OCI-M1 (cell line): ENCODE measurements at regions not wholly inside any gene's neighbourhood (a gene's known extent, or its start where the extent isn't known, plus 50 kb on each side); places are given as distances from the start of the nearest gene placed in this dataset.
A peak's percentile ranks its signal among the peaks of the same experiment; 100 is the strongest.

Source experiments
- DNase-seq: peaks from one replicate; lab custom pipeline; 2025; lab: John Stamatoyannopoulos, UW

GRCh38 chr7:80403686-80404241, 108.1 kb downstream of the GNAT3 start:
- no peak for DNase-seq

DNA sequence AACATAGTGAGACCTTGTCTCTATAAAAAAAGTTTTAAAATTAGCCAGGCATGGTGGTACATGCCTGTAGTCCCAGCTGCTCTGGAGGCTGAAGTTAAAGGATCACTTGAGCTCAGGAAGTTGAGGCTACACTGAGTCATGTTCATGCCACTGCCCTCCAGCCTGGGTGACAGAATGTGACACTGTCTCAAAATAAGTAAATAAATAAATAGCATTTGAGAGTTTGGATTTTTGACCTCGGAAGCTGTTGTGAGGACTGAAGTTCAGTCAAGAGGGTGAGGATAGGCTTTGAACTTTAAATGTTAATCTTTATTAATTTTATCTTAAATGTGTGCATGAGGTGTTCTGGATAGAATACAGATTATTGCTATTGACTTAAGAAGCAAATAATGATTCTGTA, 110.2 kb downstream of the GNAT3 start:
- DNase-seq = no peak

- no peak for DNase-seq
Observed at GRCh38 chr7:80393786-80394185, 118.1 kb downstream of the GNAT3 start.

GRCh38 chr7:80392229-80393169, 119.4 kb downstream of the GNAT3 start:
- DNase-seq = peak; percentile 89

DNA sequence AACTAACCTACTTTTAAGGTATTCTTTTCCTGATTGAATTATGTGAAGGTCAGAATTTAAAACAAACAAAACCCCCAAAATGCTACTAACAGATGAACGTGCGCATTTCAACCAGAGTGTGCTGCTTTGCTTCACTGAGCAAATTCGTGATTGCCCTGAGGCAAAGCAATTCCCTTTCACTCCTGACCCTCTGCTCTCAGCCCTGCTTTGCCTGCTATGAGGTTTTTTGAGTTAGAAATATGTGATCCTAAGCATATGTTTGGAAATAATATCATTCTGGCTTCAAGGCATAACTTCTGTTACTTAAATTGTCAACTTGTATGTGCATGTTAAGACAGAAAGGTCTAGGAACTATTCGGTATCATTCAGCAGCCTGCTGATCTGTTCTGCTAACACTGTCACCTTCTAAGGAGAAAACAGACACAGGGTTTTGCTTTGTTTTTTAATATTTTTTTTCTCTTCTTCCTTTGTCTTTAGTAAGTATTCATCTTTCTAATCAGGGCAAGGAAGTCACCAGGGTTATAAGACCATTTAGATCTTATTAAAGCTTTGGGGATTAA, 124.2 kb downstream of the GNAT3 start:
- DNase-seq = no peak

- DNase-seq = no peak
Observed at GRCh38 chr7:80386686-80387085, 125.2 kb downstream of the GNAT3 start.

- no peak for DNase-seq
Observed at GRCh38 chr7:80385508-80385907, 126.4 kb downstream of the GNAT3 start.

- DNase-seq = no peak
Observed at GRCh38 chr7:80380957-80381356, 130.9 kb downstream of the GNAT3 start.

DNA sequence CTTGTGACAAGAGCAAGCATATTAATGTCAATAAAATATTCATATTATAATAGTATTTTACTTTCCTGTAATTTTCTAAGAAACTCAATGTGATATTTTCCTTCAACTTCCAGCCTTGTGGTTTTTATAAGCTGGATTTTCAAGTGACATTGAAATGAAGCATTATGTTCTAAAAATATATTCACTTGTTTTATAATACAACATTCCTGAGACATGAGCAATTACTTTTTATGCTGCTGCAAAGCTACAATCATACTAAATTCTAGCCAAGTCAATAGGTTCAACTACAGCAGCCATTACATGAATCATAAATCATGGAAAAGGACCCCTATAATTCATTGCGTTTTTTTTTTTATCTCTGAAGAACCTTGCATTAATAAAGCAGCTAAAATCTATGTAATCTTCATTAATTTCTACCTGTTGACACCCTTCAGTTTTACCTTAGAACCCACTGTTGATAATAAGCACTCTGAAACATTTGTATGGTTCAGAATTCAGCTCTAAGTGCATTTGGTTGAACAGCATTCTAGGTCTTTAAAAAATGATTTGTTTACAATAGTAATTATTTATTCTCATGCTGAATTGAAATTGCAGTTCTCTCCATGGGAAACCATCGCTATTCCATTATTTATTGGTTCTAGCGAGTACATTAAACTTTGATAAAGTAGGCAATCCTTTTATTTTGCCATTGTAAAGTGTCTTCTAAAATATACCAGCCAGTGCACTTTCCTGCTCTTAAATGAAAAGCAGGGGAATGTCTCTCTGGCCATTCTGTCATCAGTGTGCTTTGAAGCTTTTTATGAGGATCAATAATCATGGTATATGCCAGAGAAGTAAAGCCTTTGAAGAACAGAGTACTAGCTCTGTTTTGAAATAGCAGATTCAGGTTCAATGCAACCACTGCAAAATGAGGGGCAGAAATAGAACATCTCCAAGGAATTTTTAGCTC, 132.6 kb downstream of the GNAT3 start:
- DNase-seq = no peak

DNA sequence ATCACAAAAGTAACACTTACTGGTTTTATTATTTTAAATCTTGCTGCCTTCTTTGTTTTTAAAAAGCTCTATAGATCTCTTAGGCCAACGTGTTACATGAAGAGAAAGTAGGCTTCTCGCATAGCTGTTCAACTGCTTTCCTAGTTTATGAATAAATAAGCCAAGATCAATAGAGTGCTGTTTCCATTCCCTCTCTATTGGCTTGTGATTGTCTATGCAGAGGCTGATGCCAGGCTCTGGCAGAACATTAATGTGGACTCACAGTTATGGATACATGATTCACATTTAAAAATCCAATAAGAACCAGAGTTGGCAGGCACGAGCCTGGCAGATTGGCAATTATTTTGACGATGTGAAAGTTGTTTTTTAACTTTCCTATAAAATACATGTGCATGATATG, 137.5 kb downstream of the GNAT3 start:
- DNase-seq = no peak

DNA sequence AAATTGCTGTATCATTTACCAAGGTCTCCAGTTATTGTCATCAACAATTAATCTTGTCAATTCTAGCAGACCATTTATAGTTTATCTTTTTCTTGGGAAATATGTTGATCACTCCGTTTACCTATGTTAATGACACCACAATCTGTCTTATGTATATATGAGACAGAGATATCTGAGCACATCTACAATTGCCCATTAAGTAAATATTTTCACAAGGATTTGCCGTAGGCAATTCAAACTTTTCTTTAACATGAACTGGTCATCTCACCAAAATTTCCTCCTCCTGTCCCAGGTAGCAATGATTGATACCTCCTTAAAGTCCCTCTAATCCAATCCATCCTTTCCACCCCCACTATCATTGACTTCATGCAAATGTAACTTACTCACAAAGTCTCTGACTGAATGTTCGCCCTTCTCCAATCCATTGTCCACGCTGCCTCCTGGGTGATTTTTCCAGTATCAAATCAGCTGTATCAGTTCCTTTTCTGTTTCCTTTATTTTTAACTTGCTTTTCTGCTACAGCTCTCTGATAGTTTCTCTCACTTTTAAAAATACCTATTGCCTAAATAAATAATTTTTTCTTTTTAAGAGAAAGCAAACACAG, 138.3 kb downstream of the GNAT3 start:
- DNase-seq = no peak

DNA sequence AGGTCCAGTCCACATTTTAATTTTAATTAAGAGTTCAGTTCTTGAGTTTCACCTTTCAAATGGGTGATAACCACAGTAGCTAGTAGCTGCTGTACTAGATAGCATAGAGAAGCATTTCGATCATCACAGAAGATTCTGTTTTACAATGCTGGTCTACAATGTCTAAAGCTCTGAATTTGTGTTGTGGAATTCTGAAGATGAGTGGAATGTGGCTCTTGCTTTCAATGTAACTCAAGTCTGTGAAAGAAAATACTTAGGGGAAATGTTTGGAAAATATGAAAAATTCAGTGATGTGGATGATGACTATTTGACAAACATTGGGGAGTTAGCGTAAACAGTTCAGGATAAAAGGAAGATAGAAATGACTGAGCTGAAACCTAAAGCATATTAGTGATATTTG, 139.4 kb downstream of the GNAT3 start:
- DNase-seq = no peak

GRCh38 chr7:80370587-80370986, 141.3 kb downstream of the GNAT3 start:
- no peak for DNase-seq

DNA sequence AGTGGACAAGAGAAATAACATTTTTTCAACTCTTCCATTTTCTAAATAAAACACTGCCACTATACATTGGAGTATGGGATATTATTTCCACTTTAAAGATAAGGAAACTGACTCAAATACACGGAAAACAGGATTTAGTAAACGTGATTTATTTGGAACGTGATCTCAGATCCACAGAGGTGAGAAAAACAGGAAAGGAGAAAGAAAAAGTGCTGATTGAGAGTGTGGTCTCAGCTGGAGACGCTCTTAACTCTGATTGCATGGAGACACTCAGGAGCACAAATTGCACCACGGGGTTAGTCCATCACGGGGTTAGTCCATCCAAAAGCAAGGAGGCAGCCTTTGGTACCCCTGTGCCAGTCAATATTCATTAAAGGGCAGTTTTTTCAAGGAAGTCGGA, 142.5 kb downstream of the GNAT3 start:
- DNase-seq = no peak

GRCh38 chr7:80362677-80363076, 149.2 kb downstream of the GNAT3 start:
- DNase-seq = no peak

- DNase-seq = no peak
Observed at GRCh38 chr7:80362010-80362618, 149.8 kb downstream of the GNAT3 start.

DNA sequence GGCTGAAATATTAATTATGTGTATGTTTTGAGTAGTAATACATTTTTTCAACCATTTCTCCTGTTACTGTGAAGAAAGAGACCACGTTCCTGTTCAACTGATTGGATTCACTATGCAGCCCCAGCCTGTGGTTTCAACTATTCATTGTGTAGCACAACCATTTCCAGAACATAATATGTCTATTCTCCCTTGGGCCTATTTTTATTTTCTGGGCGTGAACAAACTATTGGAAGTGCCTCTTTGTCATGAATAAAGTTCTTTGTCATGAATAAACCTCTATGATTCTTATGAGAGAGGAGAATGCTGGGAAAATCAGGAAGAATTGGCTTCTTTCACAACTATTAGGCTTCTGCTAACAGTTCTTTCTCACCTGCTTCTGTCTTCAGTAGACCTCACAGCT, 152.4 kb downstream of the GNAT3 start:
- no peak for DNase-seq

DNA sequence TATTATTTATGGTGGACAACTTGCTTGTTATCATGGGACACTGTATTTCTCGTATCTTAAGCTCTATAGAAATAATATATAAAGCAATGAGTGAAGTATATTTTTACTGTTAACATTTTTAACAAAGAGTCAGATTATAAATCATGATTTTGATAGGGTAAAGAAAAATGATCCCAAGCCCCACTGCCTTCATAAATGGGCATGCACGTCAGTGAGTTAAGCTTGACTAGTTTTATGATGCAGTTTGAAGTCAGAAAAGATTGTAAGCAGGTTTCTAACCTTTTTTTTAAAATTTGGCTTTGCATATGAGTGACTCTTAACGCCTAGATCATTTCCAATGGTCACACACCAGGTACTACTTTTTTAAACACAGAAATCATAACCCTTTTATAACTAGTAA, 152.8 kb downstream of the GNAT3 start:
- DNase-seq = no peak

DNA sequence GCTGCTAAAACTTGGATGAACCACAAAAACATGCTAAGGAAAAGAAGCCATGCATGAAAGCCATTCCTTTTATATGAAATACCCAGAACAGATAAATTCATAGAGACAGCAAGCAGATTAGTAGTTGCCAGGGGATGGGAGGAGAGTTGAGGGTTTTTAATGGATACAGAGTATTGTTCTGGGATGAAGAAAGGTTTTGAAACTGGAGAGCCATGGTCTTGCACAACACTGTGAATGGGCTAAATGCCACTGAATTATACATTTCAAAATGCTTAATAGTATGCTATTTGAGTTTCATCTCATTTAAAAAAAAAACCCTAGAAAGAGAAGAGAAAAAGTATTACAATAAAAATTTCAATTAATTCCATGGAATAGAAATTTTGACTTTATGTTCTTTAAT, 154.3 kb downstream of the GNAT3 start:
- DNase-seq = no peak

DNA sequence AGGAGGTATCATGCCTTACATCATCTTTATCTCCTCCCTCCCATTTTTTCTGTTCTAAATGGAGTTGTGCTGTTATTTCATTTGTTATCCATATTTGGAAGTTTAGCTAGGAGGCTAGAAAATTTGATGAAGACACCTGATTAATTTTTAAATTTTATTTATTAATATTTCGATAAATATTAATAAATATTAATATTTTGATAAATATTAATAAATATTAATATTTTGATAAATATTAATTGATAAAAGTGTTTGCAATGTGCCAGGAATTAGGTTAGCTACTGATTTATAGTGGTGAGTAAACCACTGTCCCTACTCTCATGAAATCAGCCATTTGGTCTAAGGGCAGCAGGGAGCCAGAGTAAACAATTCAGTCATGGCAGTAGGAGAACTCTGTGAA, 161.4 kb downstream of the GNAT3 start:
- no peak for DNase-seq

- no peak for DNase-seq
Observed at GRCh38 chr7:80348223-80348622, 163.6 kb downstream of the GNAT3 start.
